Neutrophil (primary cell): ENCODE measurements at regions not wholly inside any gene's neighbourhood (a gene's known extent, or its start where the extent isn't known, plus 50 kb on each side); places are given as distances from the start of the nearest gene placed in this dataset.

ENCODE experiments used
- H3K27ac ChIP-seq: fragments of 200-600 bp; sonication (generic); 2 replicates; pipeline ENCODE4 v1.5.1; 2016; ENCODE audit warnings: mild to moderate bottlenecking, moderate library complexity
- H3K27me3 ChIP-seq: fragments of 200-600 bp; sonication (generic); 2 replicates; pipeline ENCODE4 v1.6.0; 2016; ENCODE audit warnings: mild to moderate bottlenecking
- H3K36me3 ChIP-seq: fragments of 200-600 bp; sonication (generic); 2 replicates; pipeline ENCODE4 v1.5.1; 2017
- H3K4me1 ChIP-seq, 2 experiments: fragments of 200-600 bp in 1 of 2; sonication (generic) in 1 of 2; 1 replicate in 1 of 2; 2 replicates in 1 of 2; pipeline versions ENCODE4 v1.5.1 to v1.6.1; 2013 to 2016; ENCODE audit warnings: low read depth in 1 of 2, low read length in 1 of 2, mild to moderate bottlenecking in 1 of 2, moderate library complexity in 1 of 2; ENCODE audit not compliant: control insufficient read depth in 1 of 2, insufficient read depth in 1 of 2
- H3K4me3 ChIP-seq, 2 experiments: fragments of 200-600 bp in 1 of 2; sonication (generic) in 1 of 2; 1 replicate in 1 of 2; 2 replicates in 1 of 2; pipeline ENCODE4 v1.5.1; 2013 to 2016; ENCODE audit warnings: low read depth in 1 of 2, low read length in 1 of 2, mild to moderate bottlenecking in 1 of 2, moderate library complexity in 1 of 2
- H3K9me3 ChIP-seq: fragments of 200-600 bp; sonication (generic); 2 replicates; pipeline ENCODE4 v1.5.1; 2016
- TF ChIP-seq, protein P1 (sequence below): fragments of 200-600 bp; sonication (generic); IDR thresholded peaks from 2 replicates; pipeline ENCODE4 v1.5.1; 2016; ENCODE audit warnings: antibody characterized with exemption

GRCh38 chr4:133081246-133081645 is 67.8 kb upstream of the PCDH10 start:
- H3K36me3 ChIP-seq, result no peaks in the 10 kb centered on the region
- H3K4me1 ChIP-seq, result no peaks in the 10 kb centered on the region
- H3K4me3 ChIP-seq, result no peak overlapping the region
- H3K9me3 ChIP-seq, result no peaks in the 10 kb centered on the region
- H3K27ac ChIP-seq, result no peak overlapping the region
- H3K27me3 ChIP-seq, result no peaks in the 10 kb centered on the region
- TF ChIP-seq, protein P1, sequence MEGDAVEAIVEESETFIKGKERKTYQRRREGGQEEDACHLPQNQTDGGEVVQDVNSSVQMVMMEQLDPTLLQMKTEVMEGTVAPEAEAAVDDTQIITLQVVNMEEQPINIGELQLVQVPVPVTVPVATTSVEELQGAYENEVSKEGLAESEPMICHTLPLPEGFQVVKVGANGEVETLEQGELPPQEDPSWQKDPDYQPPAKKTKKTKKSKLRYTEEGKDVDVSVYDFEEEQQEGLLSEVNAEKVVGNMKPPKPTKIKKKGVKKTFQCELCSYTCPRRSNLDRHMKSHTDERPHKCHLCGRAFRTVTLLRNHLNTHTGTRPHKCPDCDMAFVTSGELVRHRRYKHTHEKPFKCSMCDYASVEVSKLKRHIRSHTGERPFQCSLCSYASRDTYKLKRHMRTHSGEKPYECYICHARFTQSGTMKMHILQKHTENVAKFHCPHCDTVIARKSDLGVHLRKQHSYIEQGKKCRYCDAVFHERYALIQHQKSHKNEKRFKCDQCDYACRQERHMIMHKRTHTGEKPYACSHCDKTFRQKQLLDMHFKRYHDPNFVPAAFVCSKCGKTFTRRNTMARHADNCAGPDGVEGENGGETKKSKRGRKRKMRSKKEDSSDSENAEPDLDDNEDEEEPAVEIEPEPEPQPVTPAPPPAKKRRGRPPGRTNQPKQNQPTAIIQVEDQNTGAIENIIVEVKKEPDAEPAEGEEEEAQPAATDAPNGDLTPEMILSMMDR, result no peak

DNA sequence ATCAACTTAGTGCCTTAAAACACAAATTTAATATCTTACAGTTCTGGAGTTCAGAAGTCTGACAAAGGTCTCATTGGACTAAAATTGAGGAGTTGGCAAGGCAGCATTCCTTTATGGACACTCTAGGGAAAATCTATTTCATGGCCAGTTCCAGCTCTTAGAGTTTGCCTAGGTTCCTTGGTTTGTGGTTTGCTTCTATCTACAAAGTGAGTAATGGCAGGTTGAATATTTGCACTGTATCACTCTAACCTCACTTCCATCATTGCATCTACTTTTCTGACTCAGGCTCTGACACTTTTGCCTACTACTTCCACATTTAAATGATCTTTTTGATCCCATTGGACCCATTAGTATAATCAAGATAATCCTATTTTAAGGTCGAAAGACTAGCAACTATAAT is 64.7 kb upstream of the PCDH10 start:
- H3K36me3 ChIP-seq, result no peaks in the 10 kb centered on the region
- no peaks in the 10 kb centered on the region for H3K9me3 ChIP-seq
- no peaks in the 10 kb centered on the region for H3K4me1 ChIP-seq
- no peak overlapping the region for H3K4me3 ChIP-seq
- no peak overlapping the region for H3K27ac ChIP-seq
- no peaks in the 10 kb centered on the region for H3K27me3 ChIP-seq
- TF ChIP-seq, protein P1, result no peak

DNA sequence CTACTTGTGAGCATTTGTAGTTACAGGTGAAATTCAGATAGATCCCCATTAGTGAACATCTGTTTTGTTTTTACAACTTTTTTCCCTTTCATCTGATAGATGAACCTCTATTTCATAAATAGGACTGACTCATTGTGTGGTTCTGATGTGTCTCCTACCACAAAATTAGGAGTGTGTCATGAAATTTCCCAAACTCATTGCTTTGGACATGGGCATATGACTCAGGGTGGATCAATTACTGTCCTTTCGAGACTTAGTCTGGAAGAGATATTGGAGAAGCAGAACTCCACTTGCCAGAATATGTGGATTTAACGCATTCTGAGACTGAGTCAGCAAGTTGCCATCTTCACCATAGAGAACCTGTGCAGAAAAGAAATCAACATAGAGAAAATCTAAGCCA is 53.5 kb upstream of the PCDH10 start:
- no peaks in the 10 kb centered on the region for H3K4me1 ChIP-seq
- H3K4me3 ChIP-seq, result no peak overlapping the region
- TF ChIP-seq, protein P1, result no peak
- no peaks in the 10 kb centered on the region for H3K36me3 ChIP-seq
- no peaks in the 10 kb centered on the region for H3K9me3 ChIP-seq
- H3K27ac ChIP-seq, result no peak overlapping the region
- no peaks in the 10 kb centered on the region for H3K27me3 ChIP-seq

- H3K9me3 ChIP-seq, result no peaks in the 10 kb centered on the region
- H3K36me3 ChIP-seq, result no peaks in the 10 kb centered on the region
- no peak overlapping the region for H3K4me3 ChIP-seq
- no peak overlapping the region for H3K27ac ChIP-seq
- H3K27me3 ChIP-seq, result no peaks in the 10 kb centered on the region
- H3K4me1 ChIP-seq, result no peaks in the 10 kb centered on the region
- TF ChIP-seq, protein P1, result no peak
Measured at GRCh38 chr4:133096972-133097371, 52.1 kb upstream of the PCDH10 start.
